HEK293 (cell line): ENCODE measurements at regions not wholly inside any gene's neighbourhood (a gene's known extent, or its start where the extent isn't known, plus 50 kb on each side); places are given as distances from the start of the nearest gene placed in this dataset.

Source experiments
- ZBTB21 ChIP-seq: fragments of 450-650 bp; formaldehyde crosslinking; IDR thresholded peaks from 2 replicates; pipeline ENCODE4 v1.5.1; 2017; ENCODE audit warnings: missing biosample characterization, missing genetic modification characterization
- ZNF174 ChIP-seq: fragments of 450-650 bp; formaldehyde crosslinking; IDR thresholded peaks from 2 replicates; pipeline ENCODE4 v1.5.0; 2017; ENCODE audit warnings: missing biosample characterization, mild to moderate bottlenecking, missing genetic modification characterization
- TF ChIP-seq, protein P1 (sequence below): fragments of 450-650 bp; formaldehyde crosslinking; IDR thresholded peaks from 2 replicates; pipeline ENCODE4 v1.5.1; 2016; ENCODE audit warnings: missing biosample characterization, missing genetic modification characterization
- TF ChIP-seq, protein P2 (sequence below): fragments of 450-650 bp; formaldehyde crosslinking; IDR thresholded peaks from 2 replicates; pipeline ENCODE4 v1.5.1; 2016; ENCODE audit warnings: missing biosample characterization, missing genetic modification characterization

DNA sequence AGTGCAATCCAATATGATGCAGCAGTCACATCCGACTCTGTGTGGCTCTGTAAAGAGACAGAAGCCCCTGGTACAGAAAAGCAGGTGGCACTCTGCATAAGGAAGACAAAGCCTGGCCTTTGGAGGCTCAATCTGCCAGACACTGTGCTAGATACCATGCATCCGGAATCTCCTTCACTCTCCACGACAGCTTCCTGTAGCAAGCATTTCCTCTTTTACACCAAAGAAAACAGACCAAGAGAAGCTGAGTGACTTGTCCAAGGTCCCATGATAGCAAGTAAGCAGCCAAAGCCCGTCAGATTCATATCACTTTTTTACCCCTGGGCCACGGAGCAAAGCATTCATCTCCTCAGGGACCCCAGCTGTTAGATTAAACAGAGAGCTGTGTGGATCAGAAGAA, 64.2 kb upstream of the SMIM23 start:
- TF ChIP-seq ZBTB21 (tag by site-specific recombination), result no peak
- TF ChIP-seq ZNF174 (tag by site-specific recombination), result no peak
- TF ChIP-seq, protein P1, sequence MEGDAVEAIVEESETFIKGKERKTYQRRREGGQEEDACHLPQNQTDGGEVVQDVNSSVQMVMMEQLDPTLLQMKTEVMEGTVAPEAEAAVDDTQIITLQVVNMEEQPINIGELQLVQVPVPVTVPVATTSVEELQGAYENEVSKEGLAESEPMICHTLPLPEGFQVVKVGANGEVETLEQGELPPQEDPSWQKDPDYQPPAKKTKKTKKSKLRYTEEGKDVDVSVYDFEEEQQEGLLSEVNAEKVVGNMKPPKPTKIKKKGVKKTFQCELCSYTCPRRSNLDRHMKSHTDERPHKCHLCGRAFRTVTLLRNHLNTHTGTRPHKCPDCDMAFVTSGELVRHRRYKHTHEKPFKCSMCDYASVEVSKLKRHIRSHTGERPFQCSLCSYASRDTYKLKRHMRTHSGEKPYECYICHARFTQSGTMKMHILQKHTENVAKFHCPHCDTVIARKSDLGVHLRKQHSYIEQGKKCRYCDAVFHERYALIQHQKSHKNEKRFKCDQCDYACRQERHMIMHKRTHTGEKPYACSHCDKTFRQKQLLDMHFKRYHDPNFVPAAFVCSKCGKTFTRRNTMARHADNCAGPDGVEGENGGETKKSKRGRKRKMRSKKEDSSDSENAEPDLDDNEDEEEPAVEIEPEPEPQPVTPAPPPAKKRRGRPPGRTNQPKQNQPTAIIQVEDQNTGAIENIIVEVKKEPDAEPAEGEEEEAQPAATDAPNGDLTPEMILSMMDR (tag by site-specific recombination), result no peak
- TF ChIP-seq, protein P2, sequence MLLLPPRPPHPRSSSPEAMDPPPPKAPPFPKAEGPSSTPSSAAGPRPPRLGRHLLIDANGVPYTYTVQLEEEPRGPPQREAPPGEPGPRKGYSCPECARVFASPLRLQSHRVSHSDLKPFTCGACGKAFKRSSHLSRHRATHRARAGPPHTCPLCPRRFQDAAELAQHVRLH (tag by site-specific recombination), result no peak
